ENCODE measurements at regions not wholly inside any gene's neighbourhood (a gene's known extent, or its start where the extent isn't known, plus 50 kb on each side); places are given as distances from the start of the nearest gene placed in this dataset.

GRCh38 chrX:131779306-131779705 is 235.4 kb downstream of the OR13H1 start:
- DNase-seq = no peak

- DNase-seq = no peak
These were observed 235.9 kb downstream of the OR13H1 start for GRCh38 chrX:131779741-131780140.

- no peak for DNase-seq
These were observed 238.8 kb downstream of the OR13H1 start for GRCh38 chrX:131782646-131783045.

- no peak for DNase-seq
These were observed 239.4 kb upstream of the STK26 start for GRCh38 chrX:131783555-131784308.

- no peak for DNase-seq
These were observed 233.4 kb upstream of the STK26 start for GRCh38 chrX:131789664-131790063.

GRCh38 chrX:131791608-131792355 is 231.3 kb upstream of the STK26 start:
- no peak for DNase-seq

- DNase-seq = peak; percentile 84
These were observed 230.7 kb upstream of the STK26 start for GRCh38 chrX:131792356-131792749.

- DNase-seq = peak; percentile 85
These were observed 230.2 kb upstream of the STK26 start for GRCh38 chrX:131792789-131793462.

- no peak for DNase-seq
These were observed 227.5 kb upstream of the STK26 start for GRCh38 chrX:131795442-131796229.

- DNase-seq = no peak
These were observed 222.0 kb upstream of the STK26 start for GRCh38 chrX:131801066-131801465.

GRCh38 chrX:131801911-131802310 is 221.2 kb upstream of the STK26 start:
- no peak for DNase-seq

GRCh38 chrX:131802836-131803626 is 220.1 kb upstream of the STK26 start:
- peak; percentile 17 for DNase-seq

GRCh38 chrX:131812847-131813825 is 210.0 kb upstream of the STK26 start:
- DNase-seq = no peak

GRCh38 chrX:131816551-131817136 is 206.5 kb upstream of the STK26 start:
- DNase-seq = no peak

GRCh38 chrX:131818297-131818936 is 204.7 kb upstream of the STK26 start:
- no peak for DNase-seq

GRCh38 chrX:131821945-131822622 is 201.0 kb upstream of the STK26 start:
- DNase-seq = peak; percentile 53

GRCh38 chrX:131826572-131826971 is 196.5 kb upstream of the STK26 start:
- no peak for DNase-seq

GRCh38 chrX:131827935-131828334 is 195.2 kb upstream of the STK26 start:
- DNase-seq = no peak

- DNase-seq = no peak
These were observed 194.6 kb upstream of the STK26 start for GRCh38 chrX:131828482-131828881.

Measured in NCI-H748 treated with DMSO at 0.1 percent for 48 hours (cell line).